C4-2B (cell line): ENCODE measurements at regions not wholly inside any gene's neighbourhood (a gene's known extent, or its start where the extent isn't known, plus 50 kb on each side); places are given as distances from the start of the nearest gene placed in this dataset.

Source experiments
- CTCF ChIP-seq: fragments of 450-650 bp; conservative IDR thresholded peaks from 2 replicates; pipeline ENCODE4 v1.5.1; 2017; ENCODE audit warnings: mild to moderate bottlenecking
- ZFX ChIP-seq: fragments of 450-650 bp; IDR thresholded peaks from 2 replicates; pipeline ENCODE4 v1.6.1; 2017

- TF ChIP-seq CTCF = no peak
- TF ChIP-seq ZFX = no peak
Measured at GRCh38 chr7:121557034-121557892, 161.2 kb upstream of the FAM3C start.
